ENCODE measurements at regions not wholly inside any gene's neighbourhood (a gene's known extent, or its start where the extent isn't known, plus 50 kb on each side); places are given as distances from the start of the nearest gene placed in this dataset.

GRCh38 chr6:170045563-170045960, 245.3 kb downstream of the DLL1 start:
- TF ChIP-seq CTCF (IDR thresholded peaks at IDR 0.05), result no peak
- H3K27me3 ChIP-seq, result no peaks in the 10 kb centered on the region
- no peak overlapping the region for H3K27ac ChIP-seq
- peak in 1 of 2 donors; percentile 16 for DNase-seq (ENCODE audit: low spot score in 2 of 2)
- intact Hi-C loops (cut with DNase I), result no loop called here
- H3K9me3 ChIP-seq, result no peaks in the 10 kb centered on the region
- no peaks in the 10 kb centered on the region for H3K36me3 ChIP-seq
- no peak overlapping the region for H3K4me3 ChIP-seq
- H3K4me1 ChIP-seq, result no peaks in the 10 kb centered on the region

GRCh38 chr6:170044836-170045562, 245.9 kb downstream of the DLL1 start:
- intact Hi-C loops (cut with DNase I), result no loop called here
- no peak overlapping the region for H3K4me3 ChIP-seq
- H3K27me3 ChIP-seq, result no peaks in the 10 kb centered on the region
- no peak for DNase-seq (ENCODE audit: low spot score in 2 of 2)
- H3K27ac ChIP-seq, result no peak overlapping the region
- H3K36me3 ChIP-seq, result no peaks in the 10 kb centered on the region
- no peak for TF ChIP-seq CTCF (IDR thresholded peaks at IDR 0.05)
- H3K4me1 ChIP-seq, result no peaks in the 10 kb centered on the region
- no peaks in the 10 kb centered on the region for H3K9me3 ChIP-seq

GRCh38 chr6:170043881-170044790, 246.7 kb downstream of the DLL1 start:
- DNase-seq (ENCODE audit: low spot score in 2 of 2), result no peak
- H3K27ac ChIP-seq, result no peak overlapping the region

GRCh38 chr6:170043150-170043819, 247.6 kb downstream of the DLL1 start:
- no peak overlapping the region for H3K4me3 ChIP-seq
- TF ChIP-seq CTCF (IDR thresholded peaks at IDR 0.05), result no peak
- no peaks in the 10 kb centered on the region for H3K36me3 ChIP-seq
- DNase-seq (ENCODE audit: low spot score in 2 of 2), result no peak
- H3K27me3 ChIP-seq, result no peaks in the 10 kb centered on the region
- intact Hi-C loops (cut with DNase I), result no loop called here
- no peaks in the 10 kb centered on the region for H3K4me1 ChIP-seq
- H3K9me3 ChIP-seq, result no peaks in the 10 kb centered on the region
- H3K27ac ChIP-seq, result no peak overlapping the region

More at GRCh38 chr6:170043881-170044790, 246.7 kb downstream of the DLL1 start:
- Histone ChIP-seq H3K9me3 (no peaks in the 10 kb centered on the region), H3K27me3 (no peaks in the 10 kb centered on the region), H3K4me3 (no peak overlapping the region), H3K4me1 (no peaks in the 10 kb centered on the region), H3K36me3 (no peaks in the 10 kb centered on the region)
- intact Hi-C loops (cut with DNase I), result no loop called here
- TF ChIP-seq CTCF (IDR thresholded peaks at IDR 0.05), result no peak

GRCh38 chr6:170042596-170043118, 248.2 kb downstream of the DLL1 start:
- intact Hi-C loops (cut with DNase I), result no loop called here
- H3K27me3 ChIP-seq, result no peaks in the 10 kb centered on the region
- no peak overlapping the region for H3K4me3 ChIP-seq
- no peaks in the 10 kb centered on the region for H3K9me3 ChIP-seq
- TF ChIP-seq CTCF (IDR thresholded peaks at IDR 0.05), result no peak
- DNase-seq (ENCODE audit: low spot score in 2 of 2), result no peak
- H3K36me3 ChIP-seq, result no peaks in the 10 kb centered on the region
- no peak overlapping the region for H3K27ac ChIP-seq
- no peaks in the 10 kb centered on the region for H3K4me1 ChIP-seq
